ENCODE measurements at regions not wholly inside any gene's neighbourhood (a gene's known extent, or its start where the extent isn't known, plus 50 kb on each side); places are given as distances from the start of the nearest gene placed in this dataset.

DNA sequence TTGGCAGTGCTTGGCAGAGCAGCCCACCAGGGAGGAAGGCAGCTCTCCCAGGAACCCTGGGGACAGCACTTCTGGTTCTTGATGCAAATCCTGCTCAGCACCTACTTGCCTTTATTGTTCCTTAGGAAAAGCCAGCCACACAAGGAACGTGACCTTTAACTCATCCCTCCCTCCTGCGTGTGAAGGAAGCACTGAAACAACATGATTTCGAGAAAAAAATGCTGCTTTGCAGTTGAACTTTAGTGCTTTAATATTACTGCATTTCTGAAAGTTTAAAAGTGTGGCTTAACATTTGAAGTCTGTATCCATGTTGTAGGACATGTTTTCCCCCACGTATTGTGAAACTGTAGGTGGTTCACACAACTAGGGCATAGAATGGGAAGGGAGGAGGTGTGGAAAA lies 50.4 kb upstream of the CTNNB1 start:
- TF ChIP-seq, protein P1, sequence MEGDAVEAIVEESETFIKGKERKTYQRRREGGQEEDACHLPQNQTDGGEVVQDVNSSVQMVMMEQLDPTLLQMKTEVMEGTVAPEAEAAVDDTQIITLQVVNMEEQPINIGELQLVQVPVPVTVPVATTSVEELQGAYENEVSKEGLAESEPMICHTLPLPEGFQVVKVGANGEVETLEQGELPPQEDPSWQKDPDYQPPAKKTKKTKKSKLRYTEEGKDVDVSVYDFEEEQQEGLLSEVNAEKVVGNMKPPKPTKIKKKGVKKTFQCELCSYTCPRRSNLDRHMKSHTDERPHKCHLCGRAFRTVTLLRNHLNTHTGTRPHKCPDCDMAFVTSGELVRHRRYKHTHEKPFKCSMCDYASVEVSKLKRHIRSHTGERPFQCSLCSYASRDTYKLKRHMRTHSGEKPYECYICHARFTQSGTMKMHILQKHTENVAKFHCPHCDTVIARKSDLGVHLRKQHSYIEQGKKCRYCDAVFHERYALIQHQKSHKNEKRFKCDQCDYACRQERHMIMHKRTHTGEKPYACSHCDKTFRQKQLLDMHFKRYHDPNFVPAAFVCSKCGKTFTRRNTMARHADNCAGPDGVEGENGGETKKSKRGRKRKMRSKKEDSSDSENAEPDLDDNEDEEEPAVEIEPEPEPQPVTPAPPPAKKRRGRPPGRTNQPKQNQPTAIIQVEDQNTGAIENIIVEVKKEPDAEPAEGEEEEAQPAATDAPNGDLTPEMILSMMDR (IDR thresholded peaks at IDR 0.05), result no peak
- TF ChIP-seq POLR2A (IDR thresholded peaks at IDR 0.05), result no peak

Measured in thyroid gland (tissue), 4 donors.